ENCODE measurements at regions not wholly inside any gene's neighbourhood (a gene's known extent, or its start where the extent isn't known, plus 50 kb on each side); places are given as distances from the start of the nearest gene placed in this dataset.
"Not testable (repeated sequence)": the region's sequence is repeated elsewhere in the genome, so short reads cannot be mapped to it uniquely, and the experiment has no call there.

- no peak for DNase-seq
Observed at GRCh38 chr21:22297575-22297974, 1299.4 kb downstream of the NCAM2 start.

GRCh38 chr21:22311741-22312462 is 1313.7 kb downstream of the NCAM2 start:
- no peak for DNase-seq

- no peak for DNase-seq
Observed at GRCh38 chr21:22314963-22315362, 1316.8 kb downstream of the NCAM2 start.

GRCh38 chr21:22319435-22319834 is 1321.2 kb downstream of the NCAM2 start:
- no peak for DNase-seq

- DNase-seq: no peak
Observed at GRCh38 chr21:22342889-22343288, 1344.7 kb downstream of the NCAM2 start.

GRCh38 chr21:22343303-22343702 is 1345.1 kb downstream of the NCAM2 start:
- DNase-seq: no peak

GRCh38 chr21:22343721-22344120 is 1345.5 kb downstream of the NCAM2 start:
- DNase-seq: no peak

GRCh38 chr21:22345624-22346023 is 1347.4 kb downstream of the NCAM2 start:
- no peak for DNase-seq

- DNase-seq: no peak
Observed at GRCh38 chr21:22346576-22346975, 1348.4 kb downstream of the NCAM2 start.

- no peak for DNase-seq
Observed at GRCh38 chr21:22351076-22351475, 1352.9 kb downstream of the NCAM2 start.

- DNase-seq: no peak
Observed at GRCh38 chr21:22352088-22352487, 1353.9 kb downstream of the NCAM2 start.

- no peak for DNase-seq
Observed at GRCh38 chr21:22355949-22356348, 1357.7 kb downstream of the NCAM2 start.

- no peak for DNase-seq
Observed at GRCh38 chr21:22356663-22357062, 1358.5 kb downstream of the NCAM2 start.

- DNase-seq: not testable (repeated sequence)
Observed at GRCh38 chr21:22359599-22359998, 1361.4 kb downstream of the NCAM2 start.

- DNase-seq: no peak
Observed at GRCh38 chr21:22363504-22363903, 1365.3 kb downstream of the NCAM2 start.

- DNase-seq: no peak
Observed at GRCh38 chr21:22364163-22364562, 1366.0 kb downstream of the NCAM2 start.

GRCh38 chr21:22374218-22374969 is 1376.2 kb downstream of the NCAM2 start:
- no peak for DNase-seq

- not testable (repeated sequence) for DNase-seq
Observed at GRCh38 chr21:22377795-22378194, 1379.6 kb downstream of the NCAM2 start.

GRCh38 chr21:22393324-22393723 is 1395.1 kb downstream of the NCAM2 start:
- DNase-seq: no peak

GRCh38 chr21:22395965-22396364 is 1397.8 kb downstream of the NCAM2 start:
- DNase-seq: no peak

GRCh38 chr21:22399681-22400514 is 1401.7 kb downstream of the NCAM2 start:
- DNase-seq: no peak

- DNase-seq: no peak
Observed at GRCh38 chr21:22409571-22409970, 1411.4 kb downstream of the NCAM2 start.

GRCh38 chr21:22416555-22416954 is 1418.3 kb downstream of the NCAM2 start:
- no peak for DNase-seq

Data from CD4-positive, alpha-beta T cell treated with Interleukin-4 for 1 hour (primary cell).